GM04503 (cell line): ENCODE measurements at regions not wholly inside any gene's neighbourhood (a gene's known extent, or its start where the extent isn't known, plus 50 kb on each side); places are given as distances from the start of the nearest gene placed in this dataset.
A peak's percentile ranks its signal among the peaks of the same experiment; 100 is the strongest.

Experiments
- DNase-seq: peaks from one replicate; pipeline ENCODE4 v3.0.0-alpha.2; 2012; ENCODE audit warnings: low read depth

DNA sequence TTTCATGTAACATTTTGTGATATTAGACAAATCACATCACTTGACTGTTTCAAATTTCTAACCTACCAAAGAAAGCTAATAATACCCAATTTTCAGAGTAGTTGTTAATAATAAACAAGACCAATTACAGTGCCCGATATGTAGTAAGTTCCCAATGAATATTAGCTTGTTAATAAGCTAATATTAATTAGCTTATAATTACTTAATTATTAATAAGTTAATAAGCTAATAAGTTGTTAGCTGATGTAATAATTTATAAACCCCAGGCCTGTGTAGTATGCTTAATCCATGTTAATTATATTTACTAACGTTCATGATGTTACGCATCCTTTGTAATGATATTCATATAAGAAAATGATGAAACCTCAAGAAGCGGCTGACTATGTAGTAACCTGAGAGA, 643.8 kb upstream of the KIRREL3 start:
- DNase-seq = no peak

DNA sequence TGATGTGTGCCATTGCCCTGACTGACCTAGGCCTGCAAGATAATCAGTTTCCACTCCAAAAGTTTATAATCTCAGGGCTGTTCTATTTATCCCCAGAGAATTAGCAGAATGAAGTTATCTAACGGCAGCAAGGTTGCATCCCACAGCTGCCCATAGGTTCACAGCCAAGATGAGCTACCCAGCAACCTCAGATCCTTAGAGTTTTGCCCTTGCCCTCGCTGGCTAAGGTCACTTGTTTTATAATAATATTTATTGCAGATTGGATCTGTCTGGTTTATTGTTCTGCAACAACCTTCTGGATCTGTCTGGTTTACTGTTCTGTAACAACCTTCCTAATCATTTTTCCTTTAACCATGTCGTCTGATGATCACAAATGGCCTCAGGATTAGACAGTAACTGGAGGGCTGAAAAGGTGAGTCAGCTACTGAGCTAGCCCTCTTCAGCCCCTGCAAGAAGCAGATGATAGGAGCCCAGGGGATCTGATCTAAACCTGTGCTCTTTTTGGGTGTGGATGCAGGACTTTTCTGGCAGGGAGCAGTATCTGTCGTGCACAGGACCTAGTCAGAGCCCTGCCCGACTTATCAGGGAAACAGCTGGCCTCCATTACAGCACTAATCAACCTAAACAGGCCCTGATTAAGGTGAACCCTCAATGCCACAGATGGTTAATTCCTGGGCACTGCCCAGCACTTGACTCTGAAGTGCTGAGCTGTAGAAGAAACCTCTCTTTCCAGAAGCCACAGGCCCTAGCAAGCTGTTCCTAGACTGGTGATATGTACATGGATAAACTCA, 642.9 kb upstream of the KIRREL3 start:
- DNase-seq = no peak

DNA sequence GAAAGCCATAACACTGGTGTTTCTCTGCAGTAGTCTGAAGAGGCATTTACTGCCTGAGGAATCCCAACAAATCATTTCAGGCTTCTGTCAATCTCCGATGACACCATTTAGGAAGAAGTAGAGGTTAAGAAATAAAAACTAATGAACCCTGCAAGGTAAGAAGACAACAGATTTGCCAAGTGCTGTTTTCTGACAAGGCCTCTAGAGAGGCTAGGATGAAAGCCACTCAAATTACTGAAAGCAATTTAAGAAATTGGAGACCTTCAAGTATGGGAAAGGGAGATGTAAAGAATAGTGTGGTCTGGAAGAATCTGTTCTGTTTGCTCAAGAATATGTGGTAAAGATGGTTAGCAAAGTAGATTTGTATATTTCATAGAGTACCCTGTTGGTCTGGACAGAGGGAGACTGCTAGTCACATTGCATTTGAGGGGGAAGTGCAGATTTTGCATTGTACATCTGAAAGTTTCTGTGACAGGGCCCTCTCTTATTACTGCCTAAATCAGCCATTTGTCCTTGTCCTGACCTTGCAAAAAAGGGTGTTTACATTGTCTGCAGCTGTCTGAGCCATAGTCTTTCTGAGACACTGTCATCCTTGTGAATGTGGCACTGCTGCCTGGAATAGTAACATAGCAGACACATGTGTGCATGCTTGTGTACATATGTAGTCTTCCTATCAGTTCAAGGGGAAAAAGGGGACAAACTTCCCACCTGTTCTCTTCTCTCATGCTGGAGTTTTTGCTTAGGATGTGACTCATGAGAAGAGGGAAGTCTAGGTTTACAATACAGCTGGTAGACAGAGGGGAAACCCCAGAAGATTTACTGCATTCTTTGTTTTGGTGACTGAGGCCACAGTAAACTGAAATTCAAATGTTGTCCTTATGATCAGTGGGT, 640.2 kb upstream of the KIRREL3 start:
- DNase-seq = no peak

DNA sequence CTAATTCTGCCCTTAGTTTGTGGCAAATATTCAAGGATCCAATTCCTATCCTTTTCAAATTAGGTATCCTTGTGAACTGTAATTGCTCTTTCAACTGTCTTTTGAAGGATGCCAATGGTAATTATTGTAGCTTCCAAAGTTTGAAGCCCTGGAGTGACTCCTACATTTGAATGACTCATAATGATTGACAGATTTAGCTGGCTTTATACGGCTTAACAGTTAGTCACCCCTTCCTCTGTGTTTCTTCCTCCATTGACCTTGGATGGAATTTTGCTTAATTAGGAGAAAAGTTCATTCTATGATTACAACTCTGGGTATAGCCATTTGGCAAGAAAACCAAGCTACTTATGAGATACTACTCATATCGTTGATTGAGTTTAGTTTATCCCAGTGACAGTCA, 639.3 kb upstream of the KIRREL3 start:
- DNase-seq = peak; percentile 8

DNA sequence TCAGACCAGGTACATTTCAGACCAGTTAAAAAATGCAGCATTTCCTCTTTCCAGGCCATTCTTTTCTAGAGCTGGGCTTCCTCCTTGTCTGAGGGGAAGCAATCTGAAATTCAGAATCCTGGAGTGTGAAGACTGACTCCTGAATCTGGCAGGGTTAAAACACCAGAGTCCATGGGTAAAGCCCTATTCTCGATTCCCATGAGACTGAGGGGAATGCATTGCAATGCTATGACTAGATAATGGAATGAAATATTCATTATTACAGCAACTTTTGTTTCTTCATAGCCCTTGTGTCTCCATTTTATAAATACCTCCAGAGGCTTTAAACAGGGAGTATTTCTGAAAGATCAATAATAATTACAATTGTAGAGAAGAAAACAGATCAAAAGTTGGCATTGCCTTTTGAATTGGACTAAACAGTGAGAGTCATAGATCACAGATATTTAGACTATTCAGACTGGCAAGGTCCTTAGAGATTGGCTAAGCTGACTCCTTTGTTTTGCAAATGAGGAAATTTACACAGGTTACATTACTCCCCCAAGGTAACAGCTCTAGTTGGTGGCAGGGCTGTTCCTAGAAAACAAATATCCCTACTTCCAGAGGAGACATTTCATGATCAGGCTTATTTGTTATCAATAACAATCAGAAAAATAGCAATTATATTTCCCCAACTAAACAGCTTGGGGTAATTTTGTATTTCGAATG, 632.6 kb upstream of the KIRREL3 start:
- DNase-seq = no peak

DNA sequence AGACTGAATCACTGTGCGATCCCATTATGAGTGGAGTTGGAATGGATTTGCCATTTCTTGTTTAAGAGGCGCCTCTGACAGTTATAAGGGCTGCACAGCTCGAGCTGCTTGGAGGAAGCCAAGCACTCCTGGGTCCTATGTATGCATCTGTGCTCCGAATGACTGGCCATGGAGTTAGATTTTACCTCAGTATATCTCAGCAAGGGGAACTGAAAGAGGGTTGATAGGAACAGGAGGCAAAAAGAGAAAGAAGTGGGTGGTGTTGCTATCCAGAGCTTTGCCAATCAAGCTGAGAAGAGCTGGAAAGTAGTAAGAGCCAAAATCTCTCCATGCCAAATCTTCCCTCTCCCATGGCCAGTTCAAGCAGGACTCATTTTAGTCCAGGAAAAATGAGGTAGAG, 632.0 kb upstream of the KIRREL3 start:
- no peak for DNase-seq

DNA sequence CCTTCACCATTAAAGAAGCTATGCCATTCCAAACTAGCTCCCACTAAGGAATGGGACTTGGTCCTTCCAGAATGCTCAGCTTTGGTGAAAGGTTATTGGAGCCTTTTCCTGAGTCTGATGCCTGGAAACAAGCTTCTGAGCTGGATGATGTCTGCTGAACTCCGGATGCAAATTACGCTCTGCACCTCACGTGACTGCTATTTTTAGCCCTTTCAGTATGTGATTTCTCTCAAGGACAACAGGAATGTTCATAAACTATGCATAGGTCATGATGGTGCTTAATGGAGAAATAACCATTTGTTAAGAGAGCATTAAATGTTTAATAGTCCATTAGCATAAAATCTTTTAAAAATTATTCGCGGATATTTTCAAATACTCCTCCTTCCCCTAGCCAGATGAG, 631.4 kb upstream of the KIRREL3 start:
- DNase-seq = no peak

DNA sequence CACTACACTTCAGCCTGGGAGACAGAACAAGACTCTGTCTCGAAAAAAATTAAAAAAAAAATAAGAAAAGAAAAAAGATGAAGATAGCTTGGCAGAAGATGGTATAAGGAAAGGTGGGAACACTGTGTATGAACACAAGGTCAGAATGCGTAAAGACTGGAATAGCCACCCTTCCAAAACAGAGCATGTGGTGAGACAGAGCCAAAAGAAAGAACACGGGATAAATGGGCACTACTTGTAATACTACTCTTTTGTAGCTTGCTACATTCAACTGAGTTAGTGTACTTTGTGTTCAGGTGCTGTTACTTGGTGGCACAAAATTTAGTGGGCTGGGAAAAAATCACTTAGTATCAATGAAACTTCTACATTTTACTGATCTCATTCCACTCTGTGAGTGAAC, 628.6 kb upstream of the KIRREL3 start:
- DNase-seq = no peak

DNA sequence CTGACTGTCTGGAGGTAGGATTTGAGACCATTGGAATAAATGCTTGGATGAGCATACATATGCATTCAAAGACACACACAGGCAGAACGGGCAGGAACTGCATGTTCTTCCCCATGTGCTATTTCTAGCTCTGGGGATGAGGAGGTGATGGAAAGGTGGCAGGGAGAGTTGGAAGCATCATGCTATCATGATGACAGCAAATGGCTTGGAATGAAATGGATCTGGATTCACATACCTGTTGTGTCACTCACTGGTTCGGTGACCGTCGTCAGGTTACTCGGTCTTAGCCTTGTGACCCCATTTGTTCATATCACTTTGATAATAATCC, 627.9 kb upstream of the KIRREL3 start:
- DNase-seq = no peak

DNA sequence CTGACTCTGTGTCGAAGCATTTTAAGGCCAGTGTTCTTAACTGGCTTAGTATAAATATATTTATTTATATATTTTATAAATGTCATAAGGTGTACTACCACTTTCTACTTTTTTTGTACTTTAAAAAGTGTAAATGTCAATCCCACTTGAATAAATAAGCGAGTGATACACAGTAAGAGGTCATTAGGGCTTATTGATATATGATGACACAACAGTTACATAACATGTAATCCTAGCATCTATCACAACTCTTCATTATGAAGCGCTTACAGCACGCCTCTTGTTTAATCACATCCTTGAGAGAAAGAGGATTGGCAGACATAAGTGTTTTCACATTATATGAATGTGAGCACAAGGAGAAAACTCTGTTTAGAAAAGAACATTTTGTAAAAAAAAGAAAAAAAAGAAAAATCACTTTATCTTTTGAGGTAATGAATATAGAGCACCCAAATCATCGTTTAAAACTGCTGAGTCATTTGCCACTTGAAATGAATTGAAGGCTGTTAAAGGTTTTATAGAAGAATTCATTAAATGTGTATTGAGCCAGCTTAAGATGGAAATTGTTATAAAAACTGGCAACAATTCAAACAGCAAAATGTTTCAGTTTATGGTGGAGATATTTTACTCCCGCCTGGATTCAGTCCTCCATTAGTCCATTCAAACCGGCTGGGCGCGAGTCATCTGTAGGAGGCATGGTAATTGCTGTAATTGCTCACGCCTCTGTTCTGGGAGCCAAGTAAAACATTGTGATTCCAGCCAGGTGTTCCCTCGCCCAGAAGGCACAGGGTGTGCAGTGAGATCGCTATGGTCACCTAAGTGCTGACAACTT, 627.3 kb upstream of the KIRREL3 start:
- no peak for DNase-seq

DNA sequence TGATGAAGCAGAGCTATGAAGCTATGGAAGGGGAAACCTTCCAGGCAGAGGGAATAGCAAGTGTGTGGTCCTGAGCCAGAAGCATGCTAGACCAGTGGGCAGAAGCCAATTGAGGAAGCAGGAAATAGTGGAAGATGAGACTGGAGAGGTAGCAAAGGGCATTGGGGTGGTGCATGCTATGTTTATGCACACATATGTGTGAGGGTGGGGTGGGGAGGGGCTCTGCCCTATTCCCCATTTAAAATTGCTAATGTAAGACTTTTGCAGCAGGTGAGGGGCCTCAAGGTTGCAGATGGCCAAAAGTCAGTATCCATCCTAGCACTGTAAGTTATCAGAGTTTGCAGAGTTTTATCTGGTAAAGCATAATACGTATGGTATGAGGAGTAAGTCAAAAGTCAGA, 626.6 kb upstream of the KIRREL3 start:
- DNase-seq = no peak

DNA sequence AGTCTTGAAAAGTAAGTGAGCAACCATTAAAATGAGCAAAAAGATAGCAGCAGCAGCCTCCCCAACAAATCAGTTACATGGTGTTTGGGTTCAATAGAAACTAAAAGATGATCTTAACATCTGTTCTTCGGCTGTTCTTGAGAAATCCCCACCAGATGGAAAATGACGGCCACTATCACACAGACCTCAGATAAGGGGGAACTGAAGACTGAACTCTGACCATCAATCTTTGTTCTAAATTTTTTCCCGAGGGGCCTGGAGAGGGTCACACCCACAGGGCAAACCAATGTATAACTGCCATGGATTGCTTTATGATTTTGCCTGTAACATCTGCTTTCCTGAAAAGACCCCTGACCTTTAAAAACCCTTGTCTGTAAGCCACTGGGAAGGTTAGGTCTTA, 624.8 kb upstream of the KIRREL3 start:
- no peak for DNase-seq

DNA sequence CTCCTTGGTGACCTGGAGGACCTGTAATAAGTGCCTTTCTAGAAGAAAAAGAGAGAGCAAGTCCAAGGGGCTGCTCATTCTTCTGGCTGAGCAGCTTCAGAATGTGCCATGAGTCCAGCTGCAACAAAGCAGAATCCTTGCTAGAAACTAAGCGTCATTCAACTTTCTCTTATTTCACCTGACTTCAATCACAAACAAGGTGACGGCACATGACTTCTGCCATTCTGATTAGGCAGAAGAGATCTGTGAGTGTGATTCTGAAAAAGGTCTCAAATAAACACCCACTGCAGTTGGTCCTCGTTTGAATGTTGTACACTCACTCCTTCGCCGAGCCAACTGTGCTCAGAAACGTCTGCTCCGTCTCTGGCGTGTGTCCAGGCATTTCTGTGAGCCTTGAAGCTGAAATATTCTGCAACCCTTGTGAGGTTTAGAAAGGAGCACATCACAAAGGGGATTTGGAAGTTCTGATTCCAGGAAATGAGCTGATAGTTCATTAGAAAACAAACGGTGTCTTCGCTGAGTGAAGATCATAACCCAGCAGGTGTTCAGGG, 623.8 kb upstream of the KIRREL3 start:
- DNase-seq = no peak

DNA sequence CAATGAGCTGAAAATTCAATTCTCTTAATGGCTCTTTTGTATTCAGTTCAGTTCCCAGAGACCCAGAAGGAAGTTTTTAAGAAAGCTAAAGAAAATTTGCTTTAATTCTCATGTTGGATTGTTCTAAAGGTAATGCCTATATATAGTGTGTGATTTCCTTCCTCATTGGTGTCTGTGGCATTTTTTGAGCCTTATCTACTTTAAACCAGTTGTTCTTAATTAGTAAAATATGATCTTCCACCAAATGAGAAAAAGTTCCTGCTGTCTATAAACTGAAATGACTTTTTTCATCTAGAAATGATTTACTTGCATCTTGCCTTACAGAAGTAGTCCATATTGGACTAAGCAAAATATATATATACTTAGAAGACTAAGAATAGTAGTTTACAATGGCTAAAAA, 622.1 kb upstream of the KIRREL3 start:
- no peak for DNase-seq

DNA sequence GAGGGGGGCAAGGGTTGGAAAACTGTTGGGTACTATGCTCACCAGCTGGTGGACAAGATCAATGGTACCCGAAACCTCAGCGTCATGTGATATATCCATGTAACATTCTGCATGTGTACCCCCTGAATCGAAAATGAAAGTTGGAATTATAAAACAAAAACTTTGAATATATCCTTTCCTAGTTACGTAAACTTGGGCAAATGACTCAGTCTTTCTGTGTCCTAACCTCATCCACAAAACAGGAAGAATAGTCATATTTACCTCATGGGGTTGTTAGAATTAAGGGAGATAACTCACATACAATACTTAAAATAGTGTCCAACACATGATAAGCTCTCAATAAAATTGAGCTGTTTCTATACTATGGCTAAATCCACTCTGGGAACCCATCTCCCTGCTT, 620.1 kb upstream of the KIRREL3 start:
- DNase-seq = no peak

DNA sequence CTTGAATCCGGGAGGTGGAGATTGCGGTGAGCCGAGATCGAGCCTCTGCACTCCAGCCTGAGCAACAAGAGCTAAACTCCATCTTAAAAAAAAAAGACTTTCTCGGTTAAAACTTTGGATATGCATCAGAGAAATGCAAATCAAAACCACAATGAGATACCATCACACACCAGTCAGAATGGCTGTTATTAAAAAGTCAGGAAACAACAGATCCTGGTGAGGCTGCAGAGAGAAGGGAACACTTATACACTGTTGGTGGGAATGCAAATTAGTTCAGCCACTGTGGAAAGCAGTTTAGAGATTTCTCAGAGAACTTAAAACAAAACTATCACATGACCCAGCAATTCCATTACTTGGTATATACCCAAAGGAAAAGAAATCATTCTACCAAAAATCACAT, 619.4 kb upstream of the KIRREL3 start:
- DNase-seq = no peak

DNA sequence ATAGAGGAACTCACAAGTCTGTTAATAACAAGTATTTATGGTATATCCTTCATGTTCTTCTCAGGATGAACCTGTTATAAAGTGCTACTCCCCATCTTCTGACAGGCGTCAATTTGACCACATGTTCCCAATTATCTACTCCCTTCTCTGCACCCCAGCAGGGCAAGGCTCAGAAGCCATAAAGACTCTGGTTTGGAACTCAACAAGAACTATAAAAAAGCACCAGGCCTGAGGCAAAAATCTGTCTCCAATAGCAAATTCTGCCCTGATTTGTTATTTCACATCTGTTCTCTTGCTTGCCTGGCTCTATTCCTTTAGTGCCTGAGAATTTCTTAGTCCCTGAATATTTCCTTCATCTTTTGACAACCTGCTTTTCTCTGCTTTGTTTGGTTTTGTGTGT, 618.2 kb upstream of the KIRREL3 start:
- no peak for DNase-seq

DNA sequence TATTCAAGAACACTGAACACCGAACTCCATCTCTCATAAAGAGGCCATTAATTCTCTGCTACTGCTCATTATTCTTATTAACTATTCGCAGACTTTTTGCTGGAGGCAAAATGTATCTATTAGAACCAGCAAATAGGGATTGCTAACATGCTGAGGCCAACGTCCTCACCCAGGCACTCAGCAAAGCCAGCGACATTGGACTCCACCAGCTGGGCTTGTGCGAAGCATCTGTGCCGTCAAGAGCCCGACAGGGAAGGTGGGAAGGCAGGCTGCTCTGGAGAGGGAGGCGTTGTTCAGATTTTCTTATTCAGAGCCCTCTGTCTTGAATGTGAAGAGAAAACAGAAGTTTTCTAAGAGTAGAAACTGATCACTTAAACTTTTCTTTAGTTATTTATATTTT, 615.6 kb upstream of the KIRREL3 start:
- DNase-seq = no peak

DNA sequence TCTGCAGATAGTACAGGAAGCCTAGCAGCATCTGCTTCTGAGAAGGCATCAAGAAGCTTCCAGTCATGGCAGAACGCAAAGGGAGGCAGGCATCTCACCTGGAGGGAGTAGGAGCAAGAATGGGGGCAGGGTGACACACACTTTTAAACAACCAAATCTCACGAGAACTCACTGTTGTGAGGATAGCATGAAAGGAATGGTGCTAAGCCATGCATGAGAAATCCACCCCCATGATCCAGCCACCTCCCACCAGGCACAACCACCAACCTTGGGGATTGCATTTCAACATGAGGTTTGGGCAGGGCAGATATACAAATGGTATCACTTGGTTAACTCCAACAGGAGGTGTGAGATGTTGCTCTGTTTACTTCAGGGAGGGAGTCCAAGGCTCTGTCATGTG, 612.0 kb upstream of the KIRREL3 start:
- no peak for DNase-seq

DNA sequence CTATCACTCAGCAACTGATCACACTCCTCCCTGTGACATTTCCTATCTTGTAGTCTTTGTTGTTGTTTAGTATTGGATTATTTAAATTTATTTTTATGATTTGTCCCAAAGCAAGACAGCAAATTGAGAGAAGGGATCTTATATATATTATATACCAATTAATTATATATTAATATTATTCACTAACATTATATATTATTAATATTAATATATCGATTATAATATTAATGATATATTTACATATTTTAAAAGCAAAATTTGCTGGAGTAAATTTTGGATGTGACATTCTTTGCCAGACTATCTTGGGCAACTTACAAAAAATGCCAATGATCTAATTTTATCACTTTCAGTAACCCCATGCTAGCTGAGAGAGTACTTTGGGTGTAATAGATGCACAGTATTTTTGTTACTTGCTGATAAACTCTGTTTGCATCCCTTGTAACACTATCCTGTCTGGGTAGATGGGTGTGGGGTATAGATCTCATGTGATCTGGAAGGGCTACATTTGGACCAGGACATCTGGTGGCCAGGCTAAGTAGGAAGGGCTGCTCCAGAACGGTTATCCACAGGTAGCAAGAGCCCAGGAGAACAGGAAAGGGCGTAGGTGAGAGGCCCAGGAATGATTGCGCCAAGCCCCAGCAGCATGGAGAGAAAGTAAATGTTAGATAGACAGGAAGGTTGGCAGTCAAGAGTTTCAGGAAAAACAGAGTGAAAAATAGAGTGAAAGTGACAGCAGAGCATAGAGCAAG, 608.6 kb upstream of the KIRREL3 start:
- no peak for DNase-seq

DNA sequence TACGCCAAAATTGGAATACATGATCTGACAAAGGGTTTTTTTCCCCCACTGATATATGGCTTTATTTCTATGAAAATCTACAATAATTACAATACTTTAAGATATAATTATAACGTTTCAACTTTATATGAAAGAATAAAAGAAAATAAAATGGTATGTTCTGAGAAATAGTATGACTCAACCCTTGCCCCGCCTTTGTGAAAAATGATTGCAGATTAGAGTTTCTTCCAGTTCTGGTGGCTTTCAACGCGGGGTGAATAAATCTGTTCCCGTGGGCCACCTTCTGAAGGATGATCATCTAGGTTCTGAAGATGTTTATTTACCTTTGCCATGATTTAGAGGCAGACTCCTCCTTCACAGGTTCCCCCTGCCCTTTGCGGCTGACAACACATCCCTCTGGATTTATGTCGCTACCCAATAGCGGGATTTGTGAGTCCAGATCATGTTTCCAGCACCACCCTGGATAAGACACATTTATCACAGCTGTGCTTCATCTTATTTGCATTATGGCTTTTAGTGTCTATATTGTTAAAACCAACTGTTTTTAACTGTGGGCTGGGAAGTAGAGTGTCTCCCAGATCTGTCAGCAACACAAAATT, 607.0 kb upstream of the KIRREL3 start:
- DNase-seq = no peak
